HepG2 (cell line): ENCODE measurements at regions not wholly inside any gene's neighbourhood (a gene's known extent, or its start where the extent isn't known, plus 50 kb on each side); places are given as distances from the start of the nearest gene placed in this dataset.

Experiments used
- GFI1 ChIP-seq: sonication (generic); formaldehyde crosslinking; IDR thresholded peaks from 2 replicates; pipeline ENCODE4 v1.5.0; 2020; ENCODE audit warnings: missing genetic modification reagents, mild to moderate bottlenecking, borderline replicate concordance
- SP1 ChIP-seq, 2 experiments: fragments of 450-650 bp in 1 of 2; sonication (generic) in 1 of 2; formaldehyde crosslinking in 1 of 2; IDR thresholded peaks; 2 replicates each; pipeline versions ENCODE4 v1.4.0 to v1.6.1; 2016 to 2020; ENCODE audit warnings: missing genetic modification reagents in 1 of 2
- ZBTB14 ChIP-seq: sonication (generic); formaldehyde crosslinking; IDR thresholded peaks from 2 replicates; pipeline ENCODE4 v1.4.0; 2020; ENCODE audit warnings: missing genetic modification reagents
- ZFP1 ChIP-seq: IDR thresholded peaks from 2 replicates; pipeline ENCODE4 v1.6.1; 2016
- ZIK1 ChIP-seq: sonication (generic); formaldehyde crosslinking; IDR thresholded peaks from 2 replicates; pipeline ENCODE4 v1.5.0; 2020; ENCODE audit warnings: mild to moderate bottlenecking, low read depth, missing genetic modification reagents, borderline replicate concordance
- ZNF230 ChIP-seq: sonication (generic); formaldehyde crosslinking; IDR thresholded peaks from 2 replicates; pipeline ENCODE4 v1.4.0; 2020; ENCODE audit warnings: mild to moderate bottlenecking, missing genetic modification reagents
- ZNF318 ChIP-seq: sonication (generic); formaldehyde crosslinking; IDR thresholded peaks from 2 replicates; pipeline ENCODE4 v1.4.0; 2020; ENCODE audit warnings: mild to moderate bottlenecking, missing genetic modification reagents
- ZNF343 ChIP-seq: sonication (generic); formaldehyde crosslinking; IDR thresholded peaks from 2 replicates; pipeline ENCODE4 v1.4.0; 2020; ENCODE audit warnings: mild to moderate bottlenecking, missing genetic modification reagents
- ZNF432 ChIP-seq: sonication (generic); formaldehyde crosslinking; IDR thresholded peaks from 2 replicates; pipeline ENCODE4 v1.5.0; 2020; ENCODE audit warnings: missing genetic modification reagents, mild to moderate bottlenecking, borderline replicate concordance
- ZNF451 ChIP-seq: sonication (generic); formaldehyde crosslinking; IDR thresholded peaks from 2 replicates; pipeline ENCODE4 v1.5.0; 2020; ENCODE audit warnings: mild to moderate bottlenecking, missing genetic modification reagents
- ZNF605 ChIP-seq: sonication (generic); formaldehyde crosslinking; IDR thresholded peaks from 2 replicates; pipeline ENCODE4 v1.8.0; 2022; ENCODE audit warnings: mild to moderate bottlenecking, missing genetic modification reagents
- ZNF616 ChIP-seq: sonication (generic); formaldehyde crosslinking; IDR thresholded peaks from 2 replicates; pipeline ENCODE4 v1.5.0; 2020; ENCODE audit warnings: low read depth, mild to moderate bottlenecking, missing genetic modification reagents
- ZNF761 ChIP-seq: sonication (generic); formaldehyde crosslinking; conservative IDR thresholded peaks from 2 replicates; pipeline ENCODE4 v1.4.0; 2020; ENCODE audit warnings: mild to moderate bottlenecking, missing genetic modification reagents
- ZNF773 ChIP-seq: sonication (generic); formaldehyde crosslinking; IDR thresholded peaks from 2 replicates; pipeline ENCODE4 v1.4.0; 2020; ENCODE audit warnings: missing genetic modification reagents, borderline replicate concordance
- TF ChIP-seq, protein P1 (sequence below): sonication (generic); IDR thresholded peaks from 2 replicates; pipeline ENCODE4 v1.6.1; 2016; ENCODE audit warnings: low read depth, borderline replicate concordance
- TF ChIP-seq, protein P2 (sequence below): sonication (generic); formaldehyde crosslinking; conservative IDR thresholded peaks from 2 replicates; pipeline ENCODE4 v1.4.0; 2020; ENCODE audit warnings: missing genetic modification reagents

GRCh38 chr20:36093025-36093803, 61.3 kb upstream of the EPB41L1 start (continued):
- TF ChIP-seq GFI1 = no peak
- no peak for TF ChIP-seq ZNF605 (CRISPR knock-in tag)
- TF ChIP-seq ZNF451 (CRISPR knock-in tag) = 0 out of 2 replicates have a peak, but pooled peaks have one; percentile 3
- peak; percentile 67; the same call in 1 of the 2 replicates for TF ChIP-seq ZNF616 (CRISPR knock-in tag)
- 0 out of 2 replicates have a peak, but pooled peaks have one; percentile 34 for TF ChIP-seq ZNF773 (CRISPR knock-in tag)
- TF ChIP-seq ZIK1 (CRISPR knock-in tag) = peak; percentile 25; the same call in 1 of the 2 replicates
- no peak for TF ChIP-seq ZFP1 (CRISPR knock-in tag)
- TF ChIP-seq, protein P1, sequence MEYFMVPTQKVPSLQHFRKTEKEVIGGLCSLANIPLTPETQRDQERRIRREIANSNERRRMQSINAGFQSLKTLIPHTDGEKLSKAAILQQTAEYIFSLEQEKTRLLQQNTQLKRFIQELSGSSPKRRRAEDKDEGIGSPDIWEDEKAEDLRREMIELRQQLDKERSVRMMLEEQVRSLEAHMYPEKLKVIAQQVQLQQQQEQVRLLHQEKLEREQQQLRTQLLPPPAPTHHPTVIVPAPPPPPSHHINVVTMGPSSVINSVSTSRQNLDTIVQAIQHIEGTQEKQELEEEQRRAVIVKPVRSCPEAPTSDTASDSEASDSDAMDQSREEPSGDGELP = no peak
- 0 out of 2 replicates have a peak, but pooled peaks have one; percentile 39 for TF ChIP-seq ZBTB14 (CRISPR knock-in tag)
- 0 out of 2 replicates have a peak, but pooled peaks have one; percentile 29 for TF ChIP-seq ZNF432
- TF ChIP-seq ZNF318 = 0 out of 2 replicates have a peak, but pooled peaks have one; percentile 51
- TF ChIP-seq, protein P2, sequence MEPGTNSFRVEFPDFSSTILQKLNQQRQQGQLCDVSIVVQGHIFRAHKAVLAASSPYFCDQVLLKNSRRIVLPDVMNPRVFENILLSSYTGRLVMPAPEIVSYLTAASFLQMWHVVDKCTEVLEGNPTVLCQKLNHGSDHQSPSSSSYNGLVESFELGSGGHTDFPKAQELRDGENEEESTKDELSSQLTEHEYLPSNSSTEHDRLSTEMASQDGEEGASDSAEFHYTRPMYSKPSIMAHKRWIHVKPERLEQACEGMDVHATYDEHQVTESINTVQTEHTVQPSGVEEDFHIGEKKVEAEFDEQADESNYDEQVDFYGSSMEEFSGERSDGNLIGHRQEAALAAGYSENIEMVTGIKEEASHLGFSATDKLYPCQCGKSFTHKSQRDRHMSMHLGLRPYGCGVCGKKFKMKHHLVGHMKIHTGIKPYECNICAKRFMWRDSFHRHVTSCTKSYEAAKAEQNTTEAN (CRISPR knock-in tag) = peak; percentile 89
- 0 out of 2 replicates have a peak, but pooled peaks have one; percentile 71 for TF ChIP-seq ZNF343 (CRISPR knock-in tag)
- TF ChIP-seq ZNF230 = 0 out of 2 replicates have a peak, but pooled peaks have one; percentile 44
- no peak for TF ChIP-seq ZNF761 (CRISPR knock-in tag)
- TF ChIP-seq SP1 (IDR thresholded peaks at IDR 0.05) = 0 out of 2 replicates have a peak, but pooled peaks have one; percentile 27
- no peak for TF ChIP-seq SP1 (CRISPR knock-in tag; IDR thresholded peaks at IDR 0.05)
